ENCODE measurements at regions not wholly inside any gene's neighbourhood (a gene's known extent, or its start where the extent isn't known, plus 50 kb on each side); places are given as distances from the start of the nearest gene placed in this dataset.
"Not testable (repeated sequence)": the region's sequence is repeated elsewhere in the genome, so short reads cannot be mapped to it uniquely, and the experiment has no call there.

GRCh38 chr4:127469959-127470809 is 162.6 kb upstream of the INTU start:
- no peak for DNase-seq

- DNase-seq = not testable (repeated sequence)
Observed at GRCh38 chr4:127478271-127478670, 154.5 kb upstream of the INTU start.

- DNase-seq = no peak
Observed at GRCh38 chr4:127479031-127479622, 153.6 kb upstream of the INTU start.

GRCh38 chr4:127482049-127482448 is 150.7 kb upstream of the INTU start:
- DNase-seq = no peak

- DNase-seq = no peak
Observed at GRCh38 chr4:127484117-127484516, 148.6 kb upstream of the INTU start.

DNA sequence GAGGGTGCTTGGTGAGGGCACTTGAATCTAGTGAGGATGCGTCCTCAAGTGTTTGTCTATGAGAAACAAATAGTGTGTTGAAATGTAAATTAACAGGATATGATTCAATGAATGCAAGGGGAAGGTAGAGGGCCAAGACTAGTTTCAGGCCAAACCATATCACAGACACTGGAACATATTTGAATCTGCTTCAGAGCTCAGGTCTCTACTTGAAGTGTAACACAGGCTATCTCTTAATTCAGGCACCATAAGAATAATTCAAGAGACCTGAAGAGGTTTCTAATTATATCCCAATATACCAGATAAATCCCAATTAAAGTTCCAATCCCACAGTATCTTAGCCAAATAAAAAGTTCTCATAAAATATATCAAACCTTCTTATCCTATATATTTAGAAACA is 146.5 kb upstream of the INTU start:
- no peak for DNase-seq

DNA sequence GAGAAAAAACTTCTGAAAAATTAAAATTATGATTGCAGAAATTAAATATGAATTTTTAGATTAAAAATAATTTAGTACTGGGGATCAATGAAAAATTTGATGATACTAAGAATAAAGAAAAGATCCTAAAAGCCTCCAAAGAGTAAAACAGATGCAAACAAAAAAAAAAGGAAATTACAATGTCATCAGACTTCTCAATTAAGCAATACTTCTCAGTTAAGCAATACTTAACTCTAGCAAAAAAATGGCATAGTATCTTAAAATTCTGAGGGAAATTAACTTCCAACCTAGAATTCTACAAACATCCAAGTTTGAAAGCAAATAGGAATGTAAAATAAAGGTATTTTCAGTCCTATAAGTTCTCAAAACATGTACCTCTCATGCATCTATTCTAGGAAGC is 141.2 kb upstream of the INTU start:
- DNase-seq = no peak

- DNase-seq = not testable (repeated sequence)
Observed at GRCh38 chr4:127496875-127497274, 135.9 kb upstream of the INTU start.

DNA sequence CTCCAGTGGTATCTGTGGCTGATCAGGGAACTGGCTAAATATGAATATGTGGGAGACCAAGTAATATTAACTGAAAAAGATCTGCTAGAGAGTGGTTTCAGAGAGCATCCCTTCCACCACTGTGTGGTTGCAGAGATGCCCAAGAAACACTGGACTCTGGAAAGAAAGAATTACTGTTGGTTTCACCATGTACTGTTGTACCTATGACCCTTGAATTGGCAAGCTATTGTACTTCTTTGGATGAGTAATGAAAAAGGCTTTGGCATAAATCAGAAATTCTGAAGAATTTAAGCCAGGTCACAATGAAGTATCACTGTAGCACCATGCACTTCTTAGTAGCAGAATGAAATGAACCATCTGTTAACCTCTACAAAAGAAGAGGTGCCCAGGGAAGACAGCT is 134.4 kb upstream of the INTU start:
- no peak for DNase-seq

DNA sequence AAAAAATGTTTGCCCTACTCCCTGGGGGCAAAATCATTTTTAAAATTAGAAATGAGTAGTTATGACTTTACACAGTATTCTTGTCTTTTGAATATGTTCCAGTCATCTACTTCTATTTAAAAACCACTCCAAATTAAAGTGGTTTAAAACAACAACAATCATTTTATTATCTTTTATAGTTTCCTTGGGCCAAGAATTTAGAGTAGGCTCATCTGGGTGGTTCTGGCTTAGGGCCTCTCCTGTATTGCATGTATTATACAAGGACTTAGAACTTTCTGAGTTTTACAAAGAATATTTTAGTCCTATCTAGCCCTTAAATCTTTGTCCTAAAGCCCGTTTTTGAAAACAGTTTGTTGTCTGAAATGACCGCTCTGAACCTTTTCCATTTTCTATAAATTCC is 132.5 kb upstream of the INTU start:
- no peak for DNase-seq

- no peak for DNase-seq
Observed at GRCh38 chr4:127501103-127501502, 131.7 kb upstream of the INTU start.

DNA sequence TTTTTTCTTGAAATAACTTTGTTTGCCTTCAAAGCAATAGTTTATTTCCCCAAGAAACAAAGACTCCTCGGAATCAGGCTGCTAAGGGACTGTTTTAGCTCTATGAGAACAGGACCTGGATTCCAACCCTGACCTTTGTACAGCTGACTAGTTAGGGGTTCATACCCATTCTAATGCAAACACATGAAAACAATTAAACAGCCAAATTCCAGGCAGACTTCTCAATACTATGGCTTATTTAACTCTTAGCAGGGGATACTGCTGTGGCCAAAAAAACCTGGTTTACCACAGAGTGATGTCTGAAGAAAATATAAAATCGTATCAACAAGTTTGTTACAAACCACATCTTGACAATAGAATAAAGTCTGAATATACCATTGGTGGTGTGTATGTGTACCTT is 129.6 kb upstream of the INTU start:
- no peak for DNase-seq

- no peak for DNase-seq
Observed at GRCh38 chr4:127505203-127505602, 127.6 kb upstream of the INTU start.

GRCh38 chr4:127506283-127506682 is 126.5 kb upstream of the INTU start:
- no peak for DNase-seq

DNA sequence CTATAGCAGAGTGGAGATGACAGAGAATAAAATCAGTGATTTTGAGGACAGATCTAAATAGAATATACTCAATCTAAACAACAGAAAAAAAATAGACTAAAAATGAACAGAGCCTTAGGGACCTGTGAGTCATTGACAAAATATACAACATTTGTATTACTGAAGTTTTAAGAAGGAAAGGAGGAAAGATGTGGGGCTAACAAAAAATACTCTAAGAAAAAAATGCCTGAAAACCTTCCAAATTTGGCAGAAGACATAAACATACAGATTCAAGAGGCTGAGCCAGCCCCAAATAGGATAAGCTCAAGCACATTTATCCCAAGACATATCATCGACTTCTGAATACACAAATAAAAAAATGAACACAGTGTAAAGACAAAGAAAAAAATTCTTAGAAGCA is 123.6 kb upstream of the INTU start:
- no peak for DNase-seq

DNA sequence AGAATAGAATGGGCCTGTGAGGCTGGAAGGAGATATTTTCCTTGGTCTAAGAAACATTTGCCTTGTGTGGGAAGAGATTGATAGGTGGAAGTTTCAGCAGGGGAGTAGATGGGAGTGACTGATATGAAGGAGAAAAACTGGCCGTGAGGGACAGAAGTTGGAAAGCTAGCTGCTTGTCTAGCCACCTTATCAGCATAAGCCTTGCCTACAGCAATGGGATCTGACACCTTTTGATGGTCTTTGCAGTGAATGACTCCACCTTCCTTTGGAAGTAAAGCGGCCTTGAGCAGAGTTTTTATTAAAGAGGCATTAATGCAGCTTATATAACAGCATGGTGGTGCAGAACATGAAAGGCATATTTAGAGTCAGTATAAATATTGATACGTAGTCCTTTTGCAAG is 120.1 kb upstream of the INTU start:
- DNase-seq = not testable (repeated sequence)

DNA sequence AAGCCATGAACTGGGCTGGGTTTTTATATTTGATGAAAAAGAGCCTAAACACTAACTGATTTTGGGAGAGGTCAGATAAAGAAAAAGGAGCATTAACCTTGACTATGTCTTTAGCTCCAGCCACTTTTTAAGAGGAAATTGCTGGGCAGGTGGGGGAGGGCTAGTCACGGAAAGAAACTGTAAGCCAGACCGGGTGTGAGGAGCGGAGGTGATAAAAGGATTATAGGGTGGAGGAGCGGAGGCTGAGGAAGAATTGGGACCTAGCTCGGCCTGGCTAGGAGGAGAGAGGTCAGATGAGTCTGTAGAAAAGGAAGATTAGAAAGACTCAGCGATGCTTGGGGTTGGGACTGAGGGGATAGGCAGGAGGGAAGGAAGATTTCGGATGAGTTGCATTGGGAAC is 117.5 kb upstream of the INTU start:
- not testable (repeated sequence) for DNase-seq

DNA sequence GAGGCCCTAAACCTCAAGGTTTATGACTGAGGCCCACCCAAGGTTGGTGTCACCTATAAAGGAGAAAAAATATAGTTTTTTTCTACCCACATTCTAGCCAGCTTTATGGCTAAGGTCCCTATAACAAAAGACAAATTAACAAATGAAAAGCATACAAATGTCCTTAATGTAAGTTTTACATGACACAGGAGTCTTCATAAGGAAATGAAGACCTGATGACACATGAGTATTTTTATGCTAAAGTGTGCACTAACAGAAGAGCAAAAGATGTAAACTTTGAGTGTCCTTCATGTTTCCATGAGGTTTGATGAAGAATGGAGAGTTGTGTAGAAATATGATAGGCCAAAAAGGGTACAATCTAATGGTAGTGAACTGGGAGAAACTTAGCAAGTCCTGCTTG is 114.7 kb upstream of the INTU start:
- no peak for DNase-seq

DNA sequence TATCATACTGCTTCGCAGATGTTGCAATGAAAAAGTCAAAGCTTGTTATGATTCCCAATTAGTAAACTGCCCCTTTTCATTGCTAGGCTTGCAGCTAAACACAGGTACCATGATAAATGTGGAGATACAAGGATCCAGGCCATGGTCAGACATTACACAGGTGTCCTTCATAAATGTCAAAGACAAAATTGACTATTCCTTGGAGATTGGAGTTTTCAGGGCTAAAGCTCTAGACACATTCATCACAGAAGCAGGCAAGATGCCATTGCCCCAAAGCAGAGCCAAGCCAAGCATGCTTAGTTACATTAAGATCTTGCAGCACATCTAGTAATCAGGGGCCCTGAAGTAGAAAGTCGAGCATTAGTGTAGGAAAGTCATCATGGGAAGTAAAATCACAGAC is 111.3 kb upstream of the INTU start:
- DNase-seq = no peak

GRCh38 chr4:127523369-127523768 is 109.4 kb upstream of the INTU start:
- no peak for DNase-seq

DNA sequence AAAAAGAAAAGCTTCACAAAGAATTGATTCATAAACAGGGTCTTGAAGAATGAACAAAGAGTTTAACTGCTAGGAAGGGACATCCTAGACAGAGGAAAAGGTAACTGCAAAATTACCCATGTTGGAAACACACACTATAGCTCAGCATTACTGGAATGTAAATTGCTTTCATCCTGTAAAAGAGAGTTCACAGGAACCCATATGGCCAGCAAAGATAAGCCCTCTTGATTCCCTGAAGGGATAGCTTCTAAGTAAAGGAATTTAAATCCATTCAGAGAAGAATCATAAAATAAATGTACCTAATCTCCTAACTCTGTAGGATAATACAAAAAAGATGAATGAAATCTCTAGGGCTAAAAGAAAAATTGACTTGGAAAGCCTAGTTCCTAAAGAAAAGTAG is 107.1 kb upstream of the INTU start:
- DNase-seq = no peak

DNA sequence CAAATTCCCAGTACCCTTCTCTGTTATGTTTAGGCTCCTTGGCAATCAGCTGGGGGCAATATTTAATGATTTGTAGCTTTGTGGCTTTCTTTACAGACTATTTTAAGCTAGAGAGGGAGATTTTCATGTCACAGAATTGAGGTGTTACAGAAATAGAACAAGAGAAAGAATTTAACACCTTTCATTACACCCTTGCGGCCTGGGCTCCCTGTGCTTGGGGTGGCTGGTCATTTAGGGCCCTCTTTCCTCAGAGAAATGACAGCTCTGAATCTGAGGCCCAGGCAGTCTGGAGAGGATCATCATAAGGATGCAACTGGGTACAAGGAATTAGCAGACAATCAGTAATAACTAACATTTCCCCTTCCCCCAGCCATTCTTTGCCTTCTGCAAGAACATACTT is 104.5 kb upstream of the INTU start:
- no peak for DNase-seq

GRCh38 chr4:127529879-127530278 is 102.9 kb upstream of the INTU start:
- DNase-seq = not testable (repeated sequence)

GRCh38 chr4:127533028-127533700 is 99.6 kb upstream of the INTU start:
- no peak for DNase-seq

Data from stimulated activated CD4-positive, alpha-beta T cell treated with anti-CD3 and anti-CD28 coated beads, Interleukin-2, amount 100 ng/mL, for 48 hours (primary cell).